K562 (cell line): ENCODE measurements at regions not wholly inside any gene's neighbourhood (a gene's known extent, or its start where the extent isn't known, plus 50 kb on each side); places are given as distances from the start of the nearest gene placed in this dataset.

Source experiments
- ARID2 ChIP-seq: fragments of 450-650 bp; IDR thresholded peaks from 2 replicates; pipeline ENCODE4 v1.6.1; 2017; ENCODE audit warnings: antibody characterized with exemption, mild to moderate bottlenecking
- DNMT1 ChIP-seq: fragments of 450-650 bp; IDR thresholded peaks from 2 replicates; pipeline ENCODE4 v1.6.1; 2016; ENCODE audit warnings: antibody characterized with exemption, mild to moderate bottlenecking
- FOSL1 ChIP-seq: fragments of 200-800 bp; sonication (Bioruptor generic); conservative IDR thresholded peaks from 2 replicates; pipeline ENCODE4 v1.6.1; 2016; ENCODE audit warnings: missing genetic modification characterization, missing compliant biosample characterization
- GTF2A2 ChIP-seq: IDR thresholded peaks from 2 replicates; pipeline ENCODE4 v1.6.1; 2016; ENCODE audit warnings: mild to moderate bottlenecking, missing genetic modification characterization, missing compliant biosample characterization
- HEY1 ChIP-seq: fragments of 250-450 bp; sonication (Bioruptor Pico); IDR thresholded peaks from 2 replicates; pipeline ENCODE4 v1.5.0; 2020; ENCODE audit warnings: mild to moderate bottlenecking, moderate library complexity, borderline replicate concordance
- MIER1 ChIP-seq: fragments of 450-650 bp; IDR thresholded peaks from 2 replicates; pipeline ENCODE4 v1.6.1; 2016; ENCODE audit warnings: antibody characterized with exemption, mild to moderate bottlenecking, low read depth
- PHF20 ChIP-seq: fragments of 450-650 bp; IDR thresholded peaks from 2 replicates; pipeline ENCODE4 v1.6.1; 2018; ENCODE audit not compliant: partially characterized antibody
- PTTG1 ChIP-seq: fragments of 450-650 bp; IDR thresholded peaks from 2 replicates; pipeline ENCODE4 v1.6.1; 2016; ENCODE audit warnings: low read depth, mild to moderate bottlenecking, missing genetic modification characterization, missing compliant biosample characterization
- RBM17 ChIP-seq: fragments of 200-400 bp; formaldehyde crosslinking; IDR thresholded peaks from 2 replicates; pipeline ENCODE4 v1.6.1; 2017; ENCODE audit warnings: low read depth, mild to moderate bottlenecking, low read length, borderline replicate concordance
- SMAD4 ChIP-seq: fragments of 250-450 bp; sonication (Bioruptor Pico); conservative IDR thresholded peaks from 2 replicates; pipeline ENCODE4 v1.8.0; 2021; ENCODE audit warnings: inconsistent platforms, mild to moderate bottlenecking, moderate library complexity
- SMARCA4 ChIP-seq: fragments of 450-650 bp; IDR thresholded peaks from 2 replicates; pipeline ENCODE4 v1.6.1; 2016
- SMARCA5 ChIP-seq: fragments of 450-650 bp; IDR thresholded peaks from 2 replicates; pipeline ENCODE4 v1.6.1; 2016
- XRCC3 ChIP-seq: fragments of 450-650 bp; IDR thresholded peaks from 2 replicates; pipeline ENCODE4 v1.6.1; 2017; ENCODE audit warnings: mild to moderate bottlenecking, moderate library complexity
- ZNF324 ChIP-seq: fragments of 250-450 bp; sonication (Bioruptor Pico); IDR thresholded peaks from 2 replicates; pipeline ENCODE4 v1.4.0; 2020; ENCODE audit warnings: mild to moderate bottlenecking
- TF ChIP-seq, protein P1 (sequence below): fragments of 250-450 bp; sonication (Bioruptor Pico); IDR thresholded peaks from 2 replicates; pipeline ENCODE4 v1.5.0; 2021
- TF ChIP-seq, protein P2 (sequence below): fragments of 450-650 bp; IDR thresholded peaks from 2 replicates; pipeline ENCODE4 v1.6.1; 2017; ENCODE audit warnings: antibody characterized with exemption, mild to moderate bottlenecking
- TF ChIP-seq, protein P3 (sequence below), 2 experiments: fragments of 450-650 bp in 1 of 2; sonication (generic) in 1 of 2; formaldehyde crosslinking in 1 of 2; IDR thresholded peaks in 1 of 2; conservative IDR thresholded peaks in 1 of 2; 2 replicates each; pipeline versions ENCODE4 v1.6.1 to v1.8.1; 2016 to 2023; ENCODE audit warnings: mild to moderate bottlenecking in 2 of 2, moderate library complexity in 2 of 2, inconsistent platforms in 1 of 2, missing genetic modification reagents in 1 of 2

- TF ChIP-seq FOSL1 (0 out of 2 replicates have a peak, but pooled peaks have one; percentile 24), SMARCA4 (peak; percentile 60), SMAD4 (CRISPR knock-in tag) (peak; percentile 89), ZNF324 (no peak), ARID2 (no peak), DNMT1 (no peak), PTTG1 (peak; percentile 88), RBM17 (no peak), SMARCA5 (no peak), MIER1 (no peak), XRCC3 (no peak), PHF20 (no peak), GTF2A2 (peak; percentile 73), HEY1 (no peak)
- TF ChIP-seq, protein P1, sequence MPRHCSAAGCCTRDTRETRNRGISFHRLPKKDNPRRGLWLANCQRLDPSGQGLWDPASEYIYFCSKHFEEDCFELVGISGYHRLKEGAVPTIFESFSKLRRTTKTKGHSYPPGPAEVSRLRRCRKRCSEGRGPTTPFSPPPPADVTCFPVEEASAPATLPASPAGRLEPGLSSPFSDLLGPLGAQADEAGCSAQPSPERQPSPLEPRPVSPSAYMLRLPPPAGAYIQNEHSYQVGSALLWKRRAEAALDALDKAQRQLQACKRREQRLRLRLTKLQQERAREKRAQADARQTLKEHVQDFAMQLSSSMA (CRISPR knock-in tag): no peak
- TF ChIP-seq, protein P2, sequence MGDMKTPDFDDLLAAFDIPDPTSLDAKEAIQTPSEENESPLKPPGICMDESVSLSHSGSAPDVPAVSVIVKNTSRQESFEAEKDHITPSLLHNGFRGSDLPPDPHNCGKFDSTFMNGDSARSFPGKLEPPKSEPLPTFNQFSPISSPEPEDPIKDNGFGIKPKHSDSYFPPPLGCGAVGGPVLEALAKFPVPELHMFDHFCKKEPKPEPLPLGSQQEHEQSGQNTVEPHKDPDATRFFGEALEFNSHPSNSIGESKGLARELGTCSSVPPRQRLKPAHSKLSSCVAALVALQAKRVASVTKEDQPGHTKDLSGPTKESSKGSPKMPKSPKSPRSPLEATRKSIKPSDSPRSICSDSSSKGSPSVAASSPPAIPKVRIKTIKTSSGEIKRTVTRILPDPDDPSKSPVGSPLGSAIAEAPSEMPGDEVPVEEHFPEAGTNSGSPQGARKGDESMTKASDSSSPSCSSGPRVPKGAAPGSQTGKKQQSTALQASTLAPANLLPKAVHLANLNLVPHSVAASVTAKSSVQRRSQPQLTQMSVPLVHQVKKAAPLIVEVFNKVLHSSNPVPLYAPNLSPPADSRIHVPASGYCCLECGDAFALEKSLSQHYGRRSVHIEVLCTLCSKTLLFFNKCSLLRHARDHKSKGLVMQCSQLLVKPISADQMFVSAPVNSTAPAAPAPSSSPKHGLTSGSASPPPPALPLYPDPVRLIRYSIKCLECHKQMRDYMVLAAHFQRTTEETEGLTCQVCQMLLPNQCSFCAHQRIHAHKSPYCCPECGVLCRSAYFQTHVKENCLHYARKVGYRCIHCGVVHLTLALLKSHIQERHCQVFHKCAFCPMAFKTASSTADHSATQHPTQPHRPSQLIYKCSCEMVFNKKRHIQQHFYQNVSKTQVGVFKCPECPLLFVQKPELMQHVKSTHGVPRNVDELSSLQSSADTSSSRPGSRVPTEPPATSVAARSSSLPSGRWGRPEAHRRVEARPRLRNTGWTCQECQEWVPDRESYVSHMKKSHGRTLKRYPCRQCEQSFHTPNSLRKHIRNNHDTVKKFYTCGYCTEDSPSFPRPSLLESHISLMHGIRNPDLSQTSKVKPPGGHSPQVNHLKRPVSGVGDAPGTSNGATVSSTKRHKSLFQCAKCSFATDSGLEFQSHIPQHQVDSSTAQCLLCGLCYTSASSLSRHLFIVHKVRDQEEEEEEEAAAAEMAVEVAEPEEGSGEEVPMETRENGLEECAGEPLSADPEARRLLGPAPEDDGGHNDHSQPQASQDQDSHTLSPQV: peak; percentile 99
- TF ChIP-seq, protein P3, sequence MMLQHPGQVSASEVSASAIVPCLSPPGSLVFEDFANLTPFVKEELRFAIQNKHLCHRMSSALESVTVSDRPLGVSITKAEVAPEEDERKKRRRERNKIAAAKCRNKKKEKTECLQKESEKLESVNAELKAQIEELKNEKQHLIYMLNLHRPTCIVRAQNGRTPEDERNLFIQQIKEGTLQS (IDR thresholded peaks at IDR 0.05): no peak
- TF ChIP-seq, protein P3 (CRISPR knock-in tag; conservative IDR thresholded peaks at IDR 0.05): no peak
Measured at GRCh38 chr6:47416396-47417345, 60.9 kb upstream of the CD2AP start (continued).
